ENCODE measurements at regions not wholly inside any gene's neighbourhood (a gene's known extent, or its start where the extent isn't known, plus 50 kb on each side); places are given as distances from the start of the nearest gene placed in this dataset.

DNA sequence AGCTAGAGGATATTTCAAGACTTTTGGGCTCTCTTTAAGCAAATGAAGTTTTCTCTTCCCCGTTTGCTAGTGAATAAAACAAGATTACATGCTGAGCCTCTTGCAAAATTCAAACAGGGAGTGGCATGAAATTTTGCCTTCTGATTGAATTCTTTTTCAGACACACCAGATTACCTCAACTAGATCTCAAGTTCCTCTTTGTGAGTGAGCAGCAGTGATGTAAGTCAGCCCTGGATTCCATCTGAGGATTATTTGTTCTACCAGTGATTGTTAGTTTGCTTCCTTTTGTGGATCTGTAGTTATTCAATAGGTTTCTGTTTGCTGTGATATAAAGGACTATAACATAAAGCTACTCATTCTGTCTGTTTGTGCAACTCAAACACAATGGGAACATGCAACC lies 407.7 kb downstream of the LMO7 start:
- DNase-seq (ENCODE audit: extremely low spot score) = no peak
- POLR2A ChIA-PET = no interaction called here
- TF ChIP-seq ARNT (IDR thresholded peaks at IDR 0.05) (no peak), ELF4 (IDR thresholded peaks at IDR 0.05) (no peak), FOXK2 (IDR thresholded peaks at IDR 0.05) (no peak), FOXM1 (IDR thresholded peaks at IDR 0.05; ENCODE audit: borderline replicate concordance) (no peak), NFRKB (IDR thresholded peaks at IDR 0.05) (no peak), TARDBP (IDR thresholded peaks at IDR 0.05) (no peak), HDGF (IDR thresholded peaks at IDR 0.05; ENCODE audit: borderline replicate concordance) (no peak), FOXA1 (IDR thresholded peaks at IDR 0.05) (no peak), BHLHE40 (IDR thresholded peaks at IDR 0.05; ENCODE audit: borderline replicate concordance) (no peak), CTBP1 (IDR thresholded peaks at IDR 0.05; ENCODE audit: borderline replicate concordance) (no peak), SP1 (IDR thresholded peaks at IDR 0.05) (no peak)
- TF ChIP-seq, protein P1, sequence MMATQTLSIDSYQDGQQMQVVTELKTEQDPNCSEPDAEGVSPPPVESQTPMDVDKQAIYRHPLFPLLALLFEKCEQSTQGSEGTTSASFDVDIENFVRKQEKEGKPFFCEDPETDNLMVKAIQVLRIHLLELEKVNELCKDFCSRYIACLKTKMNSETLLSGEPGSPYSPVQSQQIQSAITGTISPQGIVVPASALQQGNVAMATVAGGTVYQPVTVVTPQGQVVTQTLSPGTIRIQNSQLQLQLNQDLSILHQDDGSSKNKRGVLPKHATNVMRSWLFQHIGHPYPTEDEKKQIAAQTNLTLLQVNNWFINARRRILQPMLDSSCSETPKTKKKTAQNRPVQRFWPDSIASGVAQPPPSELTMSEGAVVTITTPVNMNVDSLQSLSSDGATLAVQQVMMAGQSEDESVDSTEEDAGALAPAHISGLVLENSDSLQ (IDR thresholded peaks at IDR 0.05) = no peak
- CTCF ChIA-PET = no interaction called here

DNA sequence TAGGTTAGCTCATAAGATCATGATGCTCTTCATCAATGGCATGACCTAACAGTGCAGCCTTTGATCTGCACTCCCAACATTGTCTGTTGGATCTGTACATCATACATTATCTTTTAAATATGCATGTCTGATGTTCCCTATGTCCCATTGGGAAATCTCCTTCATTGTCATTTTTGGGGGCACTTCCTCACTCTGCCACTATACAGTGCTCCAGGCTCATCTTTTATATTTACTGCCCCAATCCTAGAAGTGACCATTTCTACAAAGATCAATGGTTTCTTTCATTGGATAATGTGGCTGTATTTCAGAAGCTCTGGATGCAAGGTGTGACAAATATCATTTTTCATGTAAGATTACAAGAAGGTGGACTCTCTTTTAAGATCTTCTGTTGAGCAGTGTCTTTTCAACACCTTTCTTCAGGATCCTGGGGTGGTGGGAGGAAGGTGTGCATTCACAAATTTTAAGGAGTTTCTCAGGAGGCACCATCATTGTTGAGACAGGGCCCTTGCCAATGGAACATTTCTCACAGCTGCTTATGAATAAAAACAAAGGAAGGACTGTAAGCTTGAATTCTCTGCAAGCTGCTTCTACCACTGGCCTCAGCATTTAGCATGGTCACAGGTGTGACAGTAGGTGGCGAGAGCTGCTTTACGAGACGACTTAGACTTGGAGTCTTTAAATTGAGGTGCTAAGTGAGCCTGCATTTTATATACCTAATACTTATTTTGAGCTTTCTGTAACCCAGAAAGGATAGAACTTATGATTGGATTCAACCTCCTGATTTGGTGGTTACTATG lies 403.0 kb downstream of the LMO7 start:
- DNase-seq (ENCODE audit: extremely low spot score) = no peak
- TF ChIP-seq FOXA1 (IDR thresholded peaks at IDR 0.05) = no peak
- TF ChIP-seq L3MBTL2 (conservative IDR thresholded peaks at IDR 0.05) = no peak
- no peak for TF ChIP-seq ARNT (IDR thresholded peaks at IDR 0.05)
- TF ChIP-seq BHLHE40 (IDR thresholded peaks at IDR 0.05; ENCODE audit: borderline replicate concordance) = no peak
- TF ChIP-seq ZNF384 (IDR thresholded peaks at IDR 0.05) = no peak
- no peak for TF ChIP-seq FOXM1 (IDR thresholded peaks at IDR 0.05; ENCODE audit: borderline replicate concordance)
- TF ChIP-seq, protein P1 (IDR thresholded peaks at IDR 0.05) = no peak
- TF ChIP-seq LEF1 (IDR thresholded peaks at IDR 0.05; ENCODE audit: borderline replicate concordance) = no peak
- TF ChIP-seq TARDBP (IDR thresholded peaks at IDR 0.05) = no peak
- TF ChIP-seq NFRKB (IDR thresholded peaks at IDR 0.05) = no peak
- no peak for TF ChIP-seq SUZ12 (IDR thresholded peaks at IDR 0.05)
- TF ChIP-seq SP1 (IDR thresholded peaks at IDR 0.05) = no peak
- TF ChIP-seq ELF4 (IDR thresholded peaks at IDR 0.05) = no peak
- ChIA-PET POLR2A (no interaction called here), CTCF (no interaction called here)

DNA sequence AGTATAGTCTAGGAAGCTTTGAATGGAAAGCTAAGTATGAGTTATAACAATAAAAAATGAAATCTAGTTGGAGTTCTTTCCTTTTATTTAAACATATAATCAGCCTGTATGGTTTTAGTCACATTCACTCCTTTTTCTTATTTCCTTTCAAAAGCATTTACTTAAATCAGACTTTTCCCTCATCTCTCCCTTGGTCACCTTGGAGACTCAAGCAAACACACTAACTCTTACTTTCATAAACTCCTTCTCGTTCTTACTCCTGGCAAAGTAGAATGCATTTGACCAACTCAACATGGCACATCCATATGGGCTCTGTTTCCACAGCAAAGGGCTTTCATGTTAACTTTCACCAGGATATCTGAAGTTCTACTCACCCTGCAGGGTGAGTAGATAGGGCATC lies 400.0 kb downstream of the LMO7 start:
- TF ChIP-seq SUZ12 (IDR thresholded peaks at IDR 0.05) (no peak), L3MBTL2 (conservative IDR thresholded peaks at IDR 0.05) (no peak), LEF1 (IDR thresholded peaks at IDR 0.05; ENCODE audit: borderline replicate concordance) (no peak), BHLHE40 (IDR thresholded peaks at IDR 0.05; ENCODE audit: borderline replicate concordance) (no peak), NFRKB (IDR thresholded peaks at IDR 0.05) (no peak), FOXM1 (IDR thresholded peaks at IDR 0.05; ENCODE audit: borderline replicate concordance) (no peak), TARDBP (IDR thresholded peaks at IDR 0.05) (no peak), HDGF (IDR thresholded peaks at IDR 0.05; ENCODE audit: borderline replicate concordance) (no peak), ELF4 (IDR thresholded peaks at IDR 0.05) (no peak)
- POLR2A ChIA-PET = no interaction called here
- CTCF ChIA-PET = interaction anchor here (1.0 kb wide), 1 partner anchor 19 kb away, joined by 3 read pairs; no protein-coding TSS in a partner anchor
- DNase-seq (ENCODE audit: extremely low spot score) = no peak

- DNase-seq (ENCODE audit: extremely low spot score) = no peak
- CTCF ChIA-PET = no interaction called here
- POLR2A ChIA-PET = no interaction called here
- TF ChIP-seq, protein P1 (IDR thresholded peaks at IDR 0.05) = no peak
- TF ChIP-seq ARNT (IDR thresholded peaks at IDR 0.05) (no peak), HDGF (IDR thresholded peaks at IDR 0.05; ENCODE audit: borderline replicate concordance) (no peak), TARDBP (IDR thresholded peaks at IDR 0.05) (no peak), L3MBTL2 (conservative IDR thresholded peaks at IDR 0.05) (no peak), CTBP1 (IDR thresholded peaks at IDR 0.05; ENCODE audit: borderline replicate concordance) (no peak), LEF1 (IDR thresholded peaks at IDR 0.05; ENCODE audit: borderline replicate concordance) (no peak), ZNF384 (IDR thresholded peaks at IDR 0.05) (no peak), SUZ12 (IDR thresholded peaks at IDR 0.05) (no peak), ELF4 (IDR thresholded peaks at IDR 0.05) (no peak), FOXK2 (IDR thresholded peaks at IDR 0.05) (no peak), FOXM1 (IDR thresholded peaks at IDR 0.05; ENCODE audit: borderline replicate concordance) (no peak), BHLHE40 (IDR thresholded peaks at IDR 0.05; ENCODE audit: borderline replicate concordance) (no peak), NFRKB (IDR thresholded peaks at IDR 0.05) (no peak), SP1 (IDR thresholded peaks at IDR 0.05) (no peak), FOXA1 (IDR thresholded peaks at IDR 0.05) (no peak)
Observed at GRCh38 chr13:76035711-76036110, 399.6 kb downstream of the LMO7 start.

- ChIA-PET CTCF (interaction anchor here (1.6 kb wide), 1 partner anchor 13 kb away, joined by 6 read pairs; no protein-coding TSS in a partner anchor), POLR2A (no interaction called here)
- TF ChIP-seq ARNT (IDR thresholded peaks at IDR 0.05) = no peak
- no peak for TF ChIP-seq L3MBTL2 (conservative IDR thresholded peaks at IDR 0.05)
- TF ChIP-seq, protein P1 (IDR thresholded peaks at IDR 0.05) = no peak
- TF ChIP-seq FOXK2 (IDR thresholded peaks at IDR 0.05) = no peak
- TF ChIP-seq ZNF384 (IDR thresholded peaks at IDR 0.05) = no peak
- no peak for TF ChIP-seq LEF1 (IDR thresholded peaks at IDR 0.05; ENCODE audit: borderline replicate concordance)
- no peak for TF ChIP-seq CTBP1 (IDR thresholded peaks at IDR 0.05; ENCODE audit: borderline replicate concordance)
- no peak for TF ChIP-seq HDGF (IDR thresholded peaks at IDR 0.05; ENCODE audit: borderline replicate concordance)
- no peak for TF ChIP-seq SUZ12 (IDR thresholded peaks at IDR 0.05)
- no peak for TF ChIP-seq FOXA1 (IDR thresholded peaks at IDR 0.05)
- TF ChIP-seq BHLHE40 (IDR thresholded peaks at IDR 0.05; ENCODE audit: borderline replicate concordance) = no peak
- TF ChIP-seq TARDBP (IDR thresholded peaks at IDR 0.05) = no peak
- TF ChIP-seq FOXM1 (IDR thresholded peaks at IDR 0.05; ENCODE audit: borderline replicate concordance) = no peak
- no peak for TF ChIP-seq SP1 (IDR thresholded peaks at IDR 0.05)
- TF ChIP-seq NFRKB (IDR thresholded peaks at IDR 0.05) = no peak
- TF ChIP-seq ELF4 (IDR thresholded peaks at IDR 0.05) = no peak
- DNase-seq (ENCODE audit: extremely low spot score) = no peak
Observed at GRCh38 chr13:76029706-76030105, 393.6 kb downstream of the LMO7 start.

Measured in HEK293T (cell line).